Hematopoietic multipotent progenitor cell treated with erythropoietin and hydrocortisone succinate and interleukin-3 and kit ligand, for 15 days (in vitro differentiated cells): ENCODE measurements at regions not wholly inside any gene's neighbourhood (a gene's known extent, or its start where the extent isn't known, plus 50 kb on each side); places are given as distances from the start of the nearest gene placed in this dataset.
A peak's percentile ranks its signal among the peaks of the same experiment; 100 is the strongest.
"Not testable (repeated sequence)": the region's sequence is repeated elsewhere in the genome, so short reads cannot be mapped to it uniquely, and the experiment has no call there.

Source experiments
- DNase-seq: peaks from one replicate; pipeline ENCODE4 v3.0.0-alpha.2; 2015; ENCODE audit warnings: low spot score

- DNase-seq, result no peak
Measured at GRCh38 chr11:36783808-36784207, 185.8 kb upstream of the RAG2 start.

- DNase-seq, result no peak
Measured at GRCh38 chr11:36779791-36780190, 181.8 kb upstream of the RAG2 start.

- DNase-seq, result no peak
Measured at GRCh38 chr11:36777311-36777710, 179.3 kb upstream of the RAG2 start.

DNA sequence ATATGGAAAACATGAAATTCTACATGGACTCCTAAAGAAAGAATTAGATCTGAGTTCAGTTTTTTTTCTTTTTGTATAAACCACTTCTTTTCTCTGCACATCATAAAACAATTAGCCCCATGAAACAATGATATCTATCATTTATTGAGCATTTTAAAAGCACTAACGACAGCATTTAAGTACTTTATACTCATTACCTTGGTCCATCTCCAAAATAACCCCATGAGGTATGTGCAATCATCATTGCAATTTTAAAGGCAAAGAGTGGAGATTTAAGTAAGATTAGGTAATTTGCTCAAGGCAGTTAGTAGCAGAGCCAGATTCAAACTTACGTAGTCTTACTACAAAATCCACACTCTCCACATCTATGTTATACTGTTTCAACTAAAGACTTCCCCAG lies 177.7 kb upstream of the RAG2 start:
- DNase-seq, result no peak

DNA sequence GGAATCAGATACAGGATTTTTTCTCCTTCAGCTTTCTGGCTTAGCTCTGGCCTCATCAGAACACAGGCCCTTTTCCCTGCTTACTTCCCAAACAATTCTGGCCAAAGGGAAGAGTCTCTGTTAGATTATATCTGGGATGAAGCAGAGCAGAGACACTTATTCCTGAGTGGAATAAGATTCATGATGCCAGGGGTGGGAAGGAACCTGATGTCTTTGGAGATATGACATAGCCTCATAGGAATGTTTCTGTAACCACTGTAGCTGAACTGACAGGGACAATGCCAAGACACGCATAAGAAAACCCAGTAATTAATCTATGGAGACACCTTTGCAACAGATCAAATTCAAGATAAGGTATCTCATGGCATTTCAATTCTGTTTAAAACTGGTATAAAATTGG lies 177.1 kb upstream of the RAG2 start:
- DNase-seq, result no peak

GRCh38 chr11:36774603-36775002 lies 176.6 kb upstream of the RAG2 start:
- DNase-seq, result no peak

DNA sequence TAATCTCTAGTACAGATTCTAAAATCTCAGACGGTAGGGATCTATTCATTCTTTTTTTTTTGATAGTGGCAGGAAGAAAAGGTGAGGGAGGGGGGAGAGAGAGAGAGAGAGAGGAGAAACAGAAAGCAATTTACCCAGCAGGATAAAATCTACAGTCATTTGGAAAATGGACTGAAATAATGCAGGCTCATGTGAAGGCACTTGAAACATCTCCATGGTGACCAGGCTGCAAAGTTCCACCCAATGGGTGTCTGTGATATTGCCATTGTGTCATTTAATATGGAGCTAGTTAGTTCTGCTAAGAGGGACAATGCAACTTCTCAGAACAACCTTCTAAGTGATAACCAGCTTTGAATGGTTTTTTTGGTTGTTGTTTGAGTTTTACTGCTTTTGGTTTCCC lies 165.2 kb upstream of the RAG2 start:
- DNase-seq, result no peak

- no peak for DNase-seq
Measured at GRCh38 chr11:36757075-36757474, 159.0 kb upstream of the RAG2 start.

DNA sequence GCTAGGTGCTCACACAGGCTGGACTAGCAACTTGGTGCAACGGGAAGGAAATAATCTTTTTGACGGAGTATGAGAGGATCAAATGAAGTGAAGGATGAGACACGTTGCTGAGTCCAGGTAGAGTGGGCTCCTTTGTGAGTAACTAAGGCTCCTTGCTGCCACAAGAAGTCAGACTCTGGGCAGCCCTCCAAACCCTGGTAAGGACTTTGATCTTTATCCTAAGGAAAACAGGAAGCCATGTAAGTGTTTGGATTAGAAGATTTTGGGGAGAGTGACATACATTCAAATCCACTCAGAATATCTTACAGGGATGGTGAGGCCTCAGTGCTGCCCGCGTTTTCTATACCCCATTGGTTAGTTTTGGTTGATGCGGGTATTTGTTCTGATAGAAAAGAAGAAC lies 155.9 kb upstream of the RAG2 start:
- no peak for DNase-seq

- no peak for DNase-seq
Measured at GRCh38 chr11:36751996-36752395, 154.0 kb upstream of the RAG2 start.

GRCh38 chr11:36751335-36751781 lies 153.3 kb upstream of the RAG2 start:
- DNase-seq, result no peak

DNA sequence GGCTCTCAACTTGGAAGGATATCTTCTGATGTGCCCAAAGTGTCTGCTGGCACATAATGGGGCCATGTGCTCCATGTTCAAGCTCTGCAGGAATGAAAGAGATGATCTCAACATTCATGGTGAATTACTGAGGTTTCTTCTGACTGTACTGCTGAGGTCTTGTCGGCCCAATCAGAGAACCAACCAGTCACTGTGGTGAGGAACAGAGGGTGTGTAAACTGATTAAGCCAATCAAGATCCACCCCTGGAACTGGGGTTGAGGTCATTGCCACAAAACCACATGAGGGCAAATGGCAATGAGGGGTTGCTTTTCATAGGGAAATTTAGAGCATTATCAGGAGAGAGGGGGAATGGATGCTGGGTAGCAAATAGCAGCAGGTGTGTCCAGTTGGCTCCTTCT lies 152.3 kb upstream of the RAG2 start:
- DNase-seq, result no peak

- no peak for DNase-seq
Measured at GRCh38 chr11:36748836-36749235, 150.8 kb upstream of the RAG2 start.

DNA sequence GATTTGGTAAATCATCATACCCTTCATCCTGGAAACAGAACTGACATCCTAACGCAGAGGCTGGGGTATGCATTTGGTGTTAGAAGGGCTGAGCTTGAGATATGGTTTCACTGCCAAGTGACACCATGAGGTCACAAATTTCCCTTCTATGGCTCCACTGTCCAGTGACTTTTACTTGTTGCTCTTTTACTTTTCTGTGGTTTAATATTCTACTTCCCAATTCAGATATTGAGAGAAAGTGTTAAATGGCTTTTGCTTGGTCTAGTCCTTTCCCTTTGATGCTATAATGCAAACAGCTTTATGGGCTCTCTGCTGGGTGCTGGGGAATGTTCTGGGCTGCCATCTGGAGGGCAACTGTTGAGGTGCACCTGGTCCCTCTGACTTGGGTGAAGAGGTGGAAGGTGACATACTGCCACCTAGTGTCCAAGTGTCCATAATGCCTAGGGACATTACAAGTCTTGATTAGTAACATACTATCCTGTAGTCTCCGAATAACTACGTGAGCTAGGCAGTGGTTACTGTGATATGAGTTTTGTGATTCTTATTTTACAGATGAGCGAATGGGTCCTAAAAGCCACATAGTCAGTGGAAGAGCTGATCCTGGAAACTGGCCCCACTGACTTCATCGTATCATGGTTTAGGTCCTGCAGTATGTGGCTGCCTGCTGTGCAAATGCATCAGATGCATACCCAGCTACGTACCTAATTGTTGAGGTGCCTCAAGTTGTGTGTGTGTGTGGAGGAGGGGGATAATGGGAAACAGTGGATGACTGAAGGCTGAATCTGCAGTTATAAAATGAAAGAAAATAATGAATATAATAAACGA lies 149.1 kb upstream of the RAG2 start:
- peak; percentile 83 for DNase-seq

- DNase-seq, result peak; percentile 42
Measured at GRCh38 chr11:36744375-36745168, 146.5 kb upstream of the RAG2 start.

- no peak for DNase-seq
Measured at GRCh38 chr11:36743039-36743438, 145.0 kb upstream of the RAG2 start.

DNA sequence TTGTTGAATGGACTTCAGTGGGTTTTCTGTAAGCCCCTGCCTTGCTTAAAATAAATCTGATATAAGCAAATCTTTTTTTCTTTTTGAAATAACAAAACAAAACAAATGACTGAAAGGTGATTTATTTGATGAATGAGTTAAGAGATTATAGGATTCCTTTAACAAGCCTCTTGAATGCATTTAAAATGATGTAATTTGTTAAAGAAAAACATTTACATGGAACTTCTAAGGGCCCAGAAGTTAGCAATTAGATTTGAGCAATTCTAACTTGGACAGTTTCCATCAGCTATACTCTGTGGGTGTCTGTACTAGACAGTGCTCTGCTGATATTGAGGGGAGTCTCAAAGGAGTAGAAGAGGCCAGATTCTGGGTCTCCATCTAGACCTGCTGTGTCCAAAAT lies 143.5 kb upstream of the RAG2 start:
- DNase-seq, result no peak

- DNase-seq, result no peak
Measured at GRCh38 chr11:36738292-36738861, 140.3 kb upstream of the RAG2 start.

- DNase-seq, result no peak
Measured at GRCh38 chr11:36736103-36736502, 138.1 kb upstream of the RAG2 start.

DNA sequence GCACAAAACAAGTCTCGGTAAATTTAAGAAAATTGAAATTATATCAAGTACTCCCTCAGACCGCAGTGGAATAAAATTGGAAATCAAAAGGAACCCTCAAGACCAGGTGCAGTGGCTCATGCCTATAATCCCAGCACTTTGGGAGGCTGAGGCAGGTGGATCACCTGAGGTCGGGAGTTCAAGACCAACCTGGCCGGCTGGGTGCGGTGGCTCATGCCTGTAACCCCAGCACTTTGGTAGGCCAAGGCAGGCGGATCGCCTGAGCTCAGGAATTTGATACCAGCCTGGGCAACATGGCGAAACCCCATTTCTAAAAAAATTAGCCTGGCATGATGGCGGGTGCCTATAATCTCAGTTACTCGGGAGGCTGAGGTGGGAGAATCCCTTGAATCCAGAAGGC lies 135.7 kb upstream of the RAG2 start:
- not testable (repeated sequence) for DNase-seq

- DNase-seq, result no peak
Measured at GRCh38 chr11:36730761-36731160, 132.7 kb upstream of the RAG2 start.

DNA sequence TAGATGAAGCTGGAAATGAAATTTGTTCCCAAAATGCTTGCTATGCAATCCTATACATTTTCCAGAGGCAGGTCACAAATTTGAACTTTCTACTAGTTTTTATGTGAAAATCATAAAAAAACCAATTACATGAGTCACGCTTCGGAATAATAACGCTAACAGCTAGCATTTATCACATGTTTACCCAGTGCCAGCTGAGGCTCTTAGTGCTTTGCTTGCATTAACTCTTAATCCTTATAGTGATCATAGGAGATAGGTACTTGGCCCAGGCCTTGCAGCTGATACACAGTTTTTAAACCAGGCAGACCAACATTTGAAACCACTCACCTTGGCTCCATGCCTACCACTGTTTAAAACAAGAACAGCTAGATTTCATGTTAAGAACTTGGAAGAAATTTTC lies 131.8 kb upstream of the RAG2 start:
- no peak for DNase-seq

GRCh38 chr11:36726420-36726819 lies 128.4 kb upstream of the RAG2 start:
- no peak for DNase-seq
